ENCODE measurements at regions not wholly inside any gene's neighbourhood (a gene's known extent, or its start where the extent isn't known, plus 50 kb on each side); places are given as distances from the start of the nearest gene placed in this dataset.

DNA sequence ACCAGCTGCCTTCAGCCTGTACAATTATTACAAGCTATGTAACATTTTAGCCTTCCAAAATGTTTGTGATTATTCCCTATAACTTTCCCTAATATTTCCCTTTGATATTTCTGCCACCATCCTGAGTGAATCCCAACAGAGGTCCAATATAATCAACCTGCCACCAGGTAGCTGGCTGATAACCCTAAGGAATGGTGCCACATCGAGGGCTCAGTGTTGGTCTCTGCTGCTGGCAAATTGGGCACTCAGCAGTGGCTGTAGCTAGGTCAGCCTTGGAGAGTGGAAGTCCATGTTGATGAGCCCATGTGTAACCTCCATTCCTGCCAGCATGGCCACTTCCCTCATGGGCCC lies 121.2 kb downstream of the ZNF280B start:
- TF ChIP-seq CTCF (IDR thresholded peaks at IDR 0.05; ENCODE audit: control extremely low read depth in 1 of 3, insufficient read depth in 1 of 3, low read depth in 1 of 3, low read length in 3 of 3) (no peak), RFX5 (IDR thresholded peaks at IDR 0.05; ENCODE audit: borderline replicate concordance, low read depth, low read length) (no peak), ZNF274 (IDR thresholded peaks at IDR 0.05; ENCODE audit: borderline replicate concordance, extremely low read depth, low read length) (no peak), RAD21 (IDR thresholded peaks at IDR 0.05 in 1 of 2, conservative IDR thresholded peaks at IDR 0.05 in 1 of 2; ENCODE audit: low read depth in 2 of 2, low read length in 2 of 2) (no peak), EZH2 (IDR thresholded peaks at IDR 0.05; ENCODE audit: low read depth, low read length, severe bottlenecking) (no peak), CHD2 (IDR thresholded peaks at IDR 0.05; ENCODE audit: low read length) (no peak), YY1 (IDR thresholded peaks at IDR 0.05; ENCODE audit: low read depth, low read length) (no peak), EP300 (IDR thresholded peaks at IDR 0.05; ENCODE audit: borderline replicate concordance in 1 of 2, low read depth in 2 of 2, low read length in 2 of 2) (no peak), BRCA1 (IDR thresholded peaks at IDR 0.05; ENCODE audit: low read depth, low read length) (no peak), CBX5 (IDR thresholded peaks at IDR 0.05; ENCODE audit: low read depth, low read length) (no peak), USF2 (IDR thresholded peaks at IDR 0.05; ENCODE audit: low read length) (no peak), TCF12 (IDR thresholded peaks at IDR 0.05; ENCODE audit: low read depth, low read length) (no peak)

Data from H1 (cell line).